ENCODE measurements at regions not wholly inside any gene's neighbourhood (a gene's known extent, or its start where the extent isn't known, plus 50 kb on each side); places are given as distances from the start of the nearest gene placed in this dataset.

- Histone ChIP-seq H3K9ac (ENCODE audit: insufficient read depth in 1 of 2, low read depth in 2 of 2, low read length in 2 of 2) (no peak overlapping the region), H3K79me2 (ENCODE audit: control insufficient read depth, insufficient read depth, low read length) (no peaks in the 10 kb centered on the region), H3K4me1 (replicated peaks in 1 of 2; ENCODE audit: control insufficient read depth in 2 of 2, insufficient read depth in 2 of 2, low read length in 2 of 2) (no peaks in the 10 kb centered on the region), H3K36me3 (ENCODE audit: control insufficient read depth, insufficient read depth, low read length) (no peaks in the 10 kb centered on the region), H3K9me3 (replicated peaks; ENCODE audit: control insufficient read depth, insufficient read depth, low read depth, low read length) (no peaks in the 10 kb centered on the region), H3K4me3 (no peak overlapping the region), H3K9me1 (ENCODE audit: control insufficient read depth, insufficient read depth, low read length) (no peaks in the 10 kb centered on the region), H3K27ac (ENCODE audit: extremely low read depth, low read depth, low read length) (no peak overlapping the region), H3K4me2 (ENCODE audit: insufficient read depth, low read length) (no peak overlapping the region), H4K20me1 (replicated peaks; ENCODE audit: control insufficient read depth, insufficient read depth, low read length) (no peaks in the 10 kb centered on the region), H2AFZ (ENCODE audit: low read depth, low read length) (no peak overlapping the region), H3K27me3 (ENCODE audit: control insufficient read depth in 2 of 2, insufficient read depth in 2 of 2, low read length in 2 of 2) (no peaks in the 10 kb centered on the region)
- in situ Hi-C loops (cut with MboI), result no loop called here
- no TSS peak for BruUV-seq (replicated peaks)
- FAIRE-seq (no peak), DNase-seq (ENCODE audit: extremely low read depth in 1 of 4, low spot score in 3 of 4) (no peak), ATAC-seq (no peak)
- POLR2A ChIA-PET, result no interaction called here
- intact Hi-C loops (cut with micrococcal nuclease), result no loop called here
- whole genome bisulfite sequencing (ENCODE audit: insufficient coverage, low coverage, missing lambda C conversion rate), result 0% methylated on average over 3 of the region's 3 CpGs
- CTCF ChIA-PET (ENCODE audit: low intra/inter-chr PET ratio), result no interaction called here
- TF ChIP-seq MYC (IDR thresholded peaks at IDR 0.05; ENCODE audit: low read depth, low read length) (no peak), MYC (CRISPR knock-in tag; IDR thresholded peaks at IDR 0.05; ENCODE audit: borderline replicate concordance, low read depth) (no peak), CBX5 (IDR thresholded peaks at IDR 0.05; ENCODE audit: borderline replicate concordance, low read depth) (no peak), NEUROD1 (IDR thresholded peaks at IDR 0.05; ENCODE audit: borderline replicate concordance, low read depth, low read length, partially characterized antibody) (no peak), LCOR (CRISPR knock-in tag; IDR thresholded peaks at IDR 0.05) (no peak)
These were observed 152.9 kb upstream of the PTBP2 start for GRCh38 chr1:96568639-96569038.

GRCh38 chr1:96569288-96569687 lies 152.3 kb upstream of the PTBP2 start:
- Histone ChIP-seq H3K4me2 (ENCODE audit: insufficient read depth, low read length) (no peak overlapping the region), H3K4me3 (no peak overlapping the region), H3K27me3 (ENCODE audit: control insufficient read depth in 2 of 2, insufficient read depth in 2 of 2, low read length in 2 of 2) (no peaks in the 10 kb centered on the region), H3K9ac (ENCODE audit: insufficient read depth in 1 of 2, low read depth in 2 of 2, low read length in 2 of 2) (no peak overlapping the region), H3K36me3 (ENCODE audit: control insufficient read depth, insufficient read depth, low read length) (no peaks in the 10 kb centered on the region), H3K9me3 (replicated peaks; ENCODE audit: control insufficient read depth, insufficient read depth, low read depth, low read length) (no peaks in the 10 kb centered on the region), H3K79me2 (ENCODE audit: control insufficient read depth, insufficient read depth, low read length) (no peaks in the 10 kb centered on the region), H3K4me1 (replicated peaks in 1 of 2; ENCODE audit: control insufficient read depth in 2 of 2, insufficient read depth in 2 of 2, low read length in 2 of 2) (no peaks in the 10 kb centered on the region), H4K20me1 (replicated peaks; ENCODE audit: control insufficient read depth, insufficient read depth, low read length) (no peaks in the 10 kb centered on the region), H2AFZ (ENCODE audit: low read depth, low read length) (no peak overlapping the region), H3K27ac (ENCODE audit: extremely low read depth, low read depth, low read length) (no peak overlapping the region), H3K9me1 (ENCODE audit: control insufficient read depth, insufficient read depth, low read length) (no peaks in the 10 kb centered on the region)
- intact Hi-C loops (cut with micrococcal nuclease), result no loop called here
- ATAC-seq (no peak), FAIRE-seq (no peak), DNase-seq (ENCODE audit: extremely low read depth in 1 of 4, low spot score in 3 of 4) (no peak)
- BruUV-seq (replicated peaks), result no TSS peak
- 0% methylated on average over 2 of the region's 2 CpGs for WGBS (ENCODE audit: insufficient coverage, low coverage, missing lambda C conversion rate)
- ChIA-PET POLR2A (no interaction called here), CTCF (ENCODE audit: low intra/inter-chr PET ratio) (no interaction called here)
- in situ Hi-C loops (cut with MboI), result no loop called here
- TF ChIP-seq IFI16 (CRISPR knock-in tag; IDR thresholded peaks at IDR 0.05) (no peak), CUX1 (CRISPR knock-in tag; IDR thresholded peaks at IDR 0.05) (no peak), ZNF324 (CRISPR knock-in tag; IDR thresholded peaks at IDR 0.05) (no peak), SRSF7 (optimal IDR thresholded peaks at IDR 0.05; ENCODE audit: low read depth, low read length) (no peak), FUS (optimal IDR thresholded peaks at IDR 0.05; ENCODE audit: low read depth, low read length) (no peak), HINFP (tag; conservative IDR thresholded peaks at IDR 0.05; ENCODE audit: low read depth) (no peak)
